GM18858 (cell line): ENCODE measurements at regions not wholly inside any gene's neighbourhood (a gene's known extent, or its start where the extent isn't known, plus 50 kb on each side); places are given as distances from the start of the nearest gene placed in this dataset.
"Not testable (repeated sequence)": the region's sequence is repeated elsewhere in the genome, so short reads cannot be mapped to it uniquely, and the experiment has no call there.

Experiments
- ATAC-seq: cut with Tn5 transposase; IDR thresholded peaks from one replicate; pipeline ENCODE4 v1.9.1; 2021; ENCODE audit not compliant: unreplicated experiment

DNA sequence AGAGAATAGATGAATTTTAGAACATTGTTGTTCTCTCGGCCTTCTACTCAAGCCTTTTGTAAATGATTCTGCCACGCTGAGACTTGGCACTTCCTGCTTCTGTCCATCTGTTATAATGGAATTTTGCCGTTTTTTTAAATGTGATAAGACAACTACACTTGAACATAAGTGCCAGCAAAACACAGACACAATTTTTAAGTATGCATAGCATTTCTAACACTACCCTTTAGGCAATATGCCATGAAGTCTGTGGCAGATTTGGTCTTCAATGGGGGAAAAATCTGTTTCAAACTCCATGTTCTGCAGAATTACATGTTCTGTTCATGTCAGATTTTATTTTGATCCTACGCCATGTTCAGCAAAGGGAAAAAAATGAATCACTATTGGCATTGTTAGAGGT, 1170.7 kb upstream of the SLC39A10 start:
- no peak for ATAC-seq

DNA sequence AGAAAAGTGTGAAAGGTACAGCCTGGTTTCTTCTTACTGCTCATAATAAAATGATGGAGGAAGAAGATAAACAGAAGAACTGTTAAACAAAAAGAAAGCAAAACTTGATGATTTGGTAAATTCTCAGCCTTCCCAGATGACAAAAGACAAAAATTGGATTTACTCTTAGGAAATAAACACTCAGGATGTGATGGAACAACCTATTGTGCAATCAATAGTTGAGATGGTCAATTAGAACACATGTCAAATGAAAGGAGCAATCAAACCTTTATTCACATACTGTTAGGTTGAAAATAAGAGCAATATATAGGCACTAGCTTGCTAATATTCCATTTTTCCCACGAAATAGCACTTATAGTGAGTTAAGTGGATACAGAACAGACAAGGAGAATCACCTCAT, 1174.0 kb upstream of the SLC39A10 start:
- ATAC-seq = no peak

DNA sequence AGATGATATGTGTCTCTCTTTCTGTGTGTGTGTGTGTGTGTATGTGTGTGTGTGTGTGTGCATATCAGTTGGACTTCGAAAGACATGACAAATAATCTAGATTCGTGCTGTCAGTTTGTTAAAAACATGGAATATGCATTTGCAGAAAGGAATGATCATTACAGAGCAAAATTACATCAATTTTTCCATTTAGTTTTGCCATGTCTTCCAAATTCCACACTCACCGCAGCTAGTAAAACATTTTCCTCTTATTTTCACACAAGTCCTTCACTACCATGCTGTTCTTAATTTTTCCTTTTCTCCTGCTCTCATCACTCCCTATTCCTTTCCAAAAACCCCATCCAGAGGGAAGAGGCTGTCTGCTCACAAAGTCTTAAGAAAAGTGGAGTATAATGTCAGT, 1191.4 kb upstream of the SLC39A10 start:
- ATAC-seq = no peak

DNA sequence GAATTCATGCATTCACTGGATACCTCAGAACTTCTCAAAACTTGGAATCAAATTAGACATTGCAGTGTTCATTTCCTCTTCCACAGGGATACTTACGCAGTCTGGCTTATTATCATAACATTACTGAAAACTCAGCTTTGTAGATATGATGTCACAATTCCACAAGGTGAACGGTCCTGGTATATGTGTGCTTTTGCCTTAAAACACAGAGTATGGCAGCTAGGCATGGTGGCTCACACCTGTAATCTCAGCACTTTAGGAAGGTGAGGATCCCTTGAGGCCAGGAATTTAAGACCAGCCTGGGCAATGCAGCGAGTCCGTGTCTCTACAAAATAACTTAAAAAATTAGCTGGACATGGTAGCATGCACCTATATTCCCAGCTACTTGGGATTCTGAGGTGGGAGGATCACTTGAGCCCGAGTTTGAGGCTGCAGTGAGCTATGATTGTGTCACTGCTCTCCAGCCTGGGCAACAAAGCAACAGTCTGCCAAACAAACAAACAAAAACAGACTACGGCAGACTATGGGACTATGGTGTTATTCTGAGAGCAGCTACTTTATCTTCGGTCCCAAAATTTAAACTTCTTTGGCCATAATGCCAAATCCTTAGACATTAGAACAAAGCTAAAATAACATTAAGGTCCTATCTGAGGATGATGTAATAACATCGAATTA, 1191.9 kb upstream of the SLC39A10 start:
- ATAC-seq = no peak

DNA sequence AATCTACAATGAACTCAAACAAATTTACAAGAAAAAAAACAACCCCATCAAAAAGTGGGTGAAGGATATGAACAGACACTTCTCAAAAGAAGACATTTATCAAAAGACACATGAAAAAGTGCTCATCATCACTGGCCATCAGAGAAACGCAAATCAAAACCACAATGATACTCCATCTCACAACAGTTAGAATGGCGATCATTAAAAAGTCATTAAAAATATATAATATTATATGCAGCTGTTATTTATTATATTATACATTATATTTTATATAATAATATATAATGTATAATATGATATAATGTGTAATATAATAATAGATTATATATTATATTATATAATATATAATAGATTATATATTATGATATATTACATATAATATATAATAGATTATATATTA, 1194.1 kb upstream of the SLC39A10 start:
- not testable (repeated sequence) for ATAC-seq

DNA sequence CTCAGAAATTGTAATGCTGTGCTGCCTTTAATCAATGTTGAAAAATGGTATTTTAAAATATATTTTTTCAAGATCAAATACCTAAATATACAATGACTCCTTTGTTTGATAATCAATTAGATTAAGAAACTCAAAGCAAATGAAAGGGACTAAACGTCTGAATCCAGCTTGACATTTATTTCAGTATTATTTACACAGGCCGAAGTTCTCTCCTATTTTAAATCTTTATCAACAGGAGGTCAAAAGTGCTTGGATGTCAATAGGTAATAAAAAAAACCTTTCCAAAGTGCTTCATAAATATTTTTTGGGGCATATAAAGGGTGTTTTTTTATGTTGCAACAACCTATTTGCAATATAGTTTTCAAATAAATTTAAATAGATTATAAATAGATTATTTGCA, 1201.7 kb upstream of the SLC39A10 start:
- no peak for ATAC-seq

DNA sequence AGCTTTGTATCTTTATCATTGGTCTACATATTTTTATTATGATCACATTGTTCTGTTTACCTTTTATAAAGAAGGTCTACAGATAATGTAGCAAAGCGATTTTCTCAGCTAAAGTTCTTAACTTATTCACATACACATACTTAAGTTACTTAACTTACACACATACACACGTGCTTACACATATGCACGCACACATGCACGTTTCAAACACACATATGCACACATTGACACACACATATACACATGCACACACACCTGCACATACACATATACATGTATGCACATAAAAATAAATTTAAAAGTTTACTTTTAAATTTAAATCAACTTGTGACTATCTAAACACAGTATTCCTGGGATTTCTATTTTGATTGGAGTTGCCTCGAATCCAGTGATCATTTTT, 1204.5 kb upstream of the SLC39A10 start:
- ATAC-seq = no peak

DNA sequence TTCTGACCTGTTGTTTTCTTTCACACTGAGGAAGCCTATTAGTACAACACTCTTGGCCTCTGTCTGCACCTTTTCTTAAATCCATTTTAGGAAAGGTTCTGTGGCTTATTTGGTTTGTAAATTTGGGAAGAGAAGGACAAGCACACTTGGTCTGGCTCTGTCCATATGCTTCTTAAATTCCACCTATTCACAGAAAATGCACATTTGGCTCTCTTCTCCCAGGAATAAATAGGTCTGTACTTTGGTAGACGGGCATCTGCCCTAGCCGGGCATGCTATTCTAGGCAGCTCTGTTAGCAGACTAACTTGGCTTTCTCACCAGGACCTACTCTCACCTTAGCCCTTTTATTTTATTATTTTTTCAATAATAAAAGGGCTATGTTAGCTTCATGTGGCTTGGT, 1211.8 kb upstream of the SLC39A10 start:
- ATAC-seq = no peak

DNA sequence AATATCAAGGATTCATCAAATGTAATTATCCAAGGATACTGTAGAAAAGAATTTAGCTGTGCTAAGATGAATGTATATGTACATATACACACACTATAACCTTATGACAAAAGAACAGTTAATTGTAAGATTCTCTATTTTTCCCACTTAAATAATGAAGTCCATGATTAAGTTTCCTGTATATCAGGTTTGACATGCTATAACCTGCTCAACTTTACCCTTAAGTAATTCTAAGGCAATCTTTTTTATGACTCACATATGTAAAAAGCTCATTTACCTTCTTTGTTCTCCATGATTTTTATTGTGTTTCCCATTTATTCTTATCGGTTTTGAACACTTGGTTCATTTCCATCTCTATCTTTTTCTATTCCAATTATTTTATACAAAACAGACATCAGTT, 1213.1 kb upstream of the SLC39A10 start:
- ATAC-seq = no peak

DNA sequence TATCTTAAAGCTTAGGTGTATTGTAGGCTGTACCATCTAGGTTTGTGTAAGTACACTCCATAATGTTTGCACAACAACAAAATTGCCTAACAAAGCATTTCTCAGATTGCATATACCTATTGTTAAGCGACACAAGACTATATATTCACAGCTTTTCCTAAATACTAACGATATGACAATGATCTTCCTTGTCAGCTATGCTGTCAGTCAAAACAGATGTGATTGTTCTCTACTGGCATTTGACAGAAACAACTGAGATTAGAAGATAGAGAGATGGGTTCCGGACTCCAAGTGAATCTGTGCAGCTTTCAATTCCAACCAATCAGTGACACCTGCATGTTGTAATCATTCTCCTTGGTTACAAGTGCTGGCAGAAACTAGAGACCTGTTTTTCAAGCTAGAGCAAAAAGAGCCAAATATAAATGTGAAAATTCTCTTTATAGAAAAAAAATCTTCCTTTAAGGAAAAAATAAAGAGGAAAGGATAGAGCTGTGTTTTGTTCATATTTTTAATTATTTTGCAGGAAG, 1232.3 kb upstream of the SLC39A10 start:
- no peak for ATAC-seq

DNA sequence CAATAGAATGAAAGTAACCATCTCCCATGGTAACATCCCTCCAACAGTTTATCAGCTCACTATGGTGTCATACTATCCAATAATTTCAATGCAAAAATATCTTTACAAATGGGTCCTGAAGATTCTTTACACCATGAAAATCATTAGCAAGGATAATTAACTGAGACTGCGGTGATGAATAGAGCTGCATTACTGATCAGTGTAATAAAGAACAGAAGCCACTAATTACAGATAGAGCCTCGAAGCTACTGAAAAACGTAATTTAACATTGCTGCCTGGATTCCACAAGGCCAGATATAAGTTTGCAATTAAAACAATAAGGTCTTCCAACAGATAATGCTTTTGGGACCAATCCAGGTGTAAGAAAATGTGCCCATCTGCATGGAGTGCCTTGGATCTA, 1245.8 kb upstream of the SLC39A10 start:
- ATAC-seq = no peak

DNA sequence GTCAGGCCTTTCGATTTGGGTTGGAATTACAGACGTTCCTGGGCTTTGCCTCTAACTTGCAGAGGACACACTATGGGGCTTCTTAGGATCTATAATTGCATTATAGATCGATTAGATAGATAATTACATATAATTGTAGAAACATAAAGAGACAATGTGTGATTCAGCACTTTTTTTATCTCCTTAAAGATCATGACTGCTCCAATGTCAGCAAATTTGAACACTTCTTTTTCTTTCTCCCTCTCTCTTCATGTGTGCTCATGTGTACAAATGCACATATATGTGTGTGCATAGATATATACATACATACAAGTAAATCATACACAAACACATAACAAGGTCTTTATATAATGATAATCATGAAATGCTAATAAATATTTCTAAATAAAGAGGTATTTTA, 1261.2 kb upstream of the SLC39A10 start:
- ATAC-seq = no peak

DNA sequence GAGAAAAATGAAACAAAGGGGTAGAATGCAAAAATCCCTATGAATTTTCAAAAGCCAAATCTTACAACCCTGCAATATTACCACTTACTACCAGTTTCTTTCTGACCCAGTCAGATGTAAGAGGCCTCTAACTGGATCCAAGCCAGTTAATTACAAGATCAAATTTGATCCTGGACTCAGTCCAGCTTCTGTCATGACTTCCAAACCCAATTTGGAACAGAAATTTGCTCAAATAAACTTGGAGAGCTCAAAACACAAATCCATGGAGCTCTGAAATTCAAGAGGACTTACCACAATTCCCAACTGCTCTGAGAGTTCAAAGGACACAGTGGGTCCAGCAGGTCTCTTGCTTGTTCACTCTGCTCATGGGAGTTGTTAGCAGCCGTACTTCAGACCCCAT, 1271.7 kb upstream of the SLC39A10 start:
- ATAC-seq = no peak

DNA sequence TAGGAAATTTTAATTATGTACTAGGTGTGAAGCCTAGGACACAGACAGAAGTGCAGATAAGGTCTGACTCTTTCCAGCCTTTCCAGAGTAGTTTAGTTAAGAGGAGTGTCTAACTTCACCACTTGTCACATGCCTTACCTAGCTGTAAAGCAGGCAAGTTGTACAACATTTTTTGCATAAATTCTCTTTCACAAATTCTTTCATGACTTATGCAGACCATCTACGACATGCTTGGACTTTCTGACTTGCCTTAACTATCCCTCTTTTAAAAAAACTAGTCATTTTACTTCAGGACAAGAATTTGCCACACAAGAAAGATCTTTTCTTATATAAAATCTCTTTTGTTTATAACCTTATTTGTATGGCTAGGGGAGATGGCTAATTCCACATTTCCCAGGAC, 1273.6 kb upstream of the SLC39A10 start:
- no peak for ATAC-seq

DNA sequence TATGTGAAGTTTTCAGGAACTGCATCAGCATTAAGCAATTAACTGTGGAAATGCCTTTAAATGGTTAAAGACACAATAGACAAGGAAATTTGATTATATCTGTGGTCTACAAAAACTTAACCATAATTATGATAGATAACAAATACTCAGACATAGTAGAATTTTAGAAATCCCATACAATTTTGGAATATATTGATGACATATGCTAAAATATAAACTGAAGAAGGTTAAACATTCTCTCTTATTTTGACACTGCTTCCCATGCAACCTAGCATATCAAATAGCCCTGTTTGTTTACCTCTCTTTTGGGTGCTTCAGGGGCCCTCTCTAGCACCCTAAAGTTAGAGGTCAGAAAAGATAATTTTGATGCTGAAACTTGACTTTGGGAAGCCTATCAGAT, 1274.8 kb upstream of the SLC39A10 start:
- ATAC-seq = no peak

DNA sequence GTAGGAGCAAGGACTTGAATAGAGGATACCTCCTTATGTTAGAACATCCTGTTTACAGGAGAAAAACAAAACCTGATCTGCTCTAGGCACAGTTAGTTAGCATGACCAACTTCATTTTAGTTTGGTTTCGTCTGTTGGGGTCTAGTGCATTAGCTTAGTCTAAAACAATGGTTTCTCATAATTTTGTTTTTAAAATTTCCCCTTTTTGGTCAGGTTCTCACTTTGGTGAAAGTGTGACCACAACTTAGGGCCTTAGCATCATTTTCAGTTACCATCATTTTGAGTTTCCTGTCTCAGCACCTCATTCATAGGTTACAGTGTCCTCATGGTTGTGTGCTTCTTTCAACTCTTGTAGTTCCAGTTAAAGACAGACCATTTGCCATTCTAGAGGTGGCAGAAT, 1277.0 kb upstream of the SLC39A10 start:
- peak; percentile 87 for ATAC-seq

DNA sequence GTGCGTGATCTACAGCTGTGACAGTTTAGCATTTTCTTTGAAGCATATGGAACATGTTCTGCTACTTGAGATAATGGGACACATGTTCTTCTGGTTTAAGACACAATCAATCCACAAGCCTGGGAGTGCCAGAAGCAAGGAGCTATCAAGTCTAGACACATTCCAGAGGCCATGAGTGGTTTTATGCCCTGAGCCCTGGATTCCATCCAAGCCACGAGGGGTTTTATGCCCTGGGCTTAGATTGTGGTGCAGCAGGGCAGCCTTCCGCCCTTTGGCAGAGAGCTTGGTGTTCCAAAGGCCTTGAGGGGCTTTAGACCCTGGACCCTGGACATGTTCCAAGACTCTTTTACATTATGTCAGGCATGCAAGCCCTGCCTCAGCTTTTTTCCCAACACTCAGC, 1289.6 kb upstream of the SLC39A10 start:
- not testable (repeated sequence) for ATAC-seq

DNA sequence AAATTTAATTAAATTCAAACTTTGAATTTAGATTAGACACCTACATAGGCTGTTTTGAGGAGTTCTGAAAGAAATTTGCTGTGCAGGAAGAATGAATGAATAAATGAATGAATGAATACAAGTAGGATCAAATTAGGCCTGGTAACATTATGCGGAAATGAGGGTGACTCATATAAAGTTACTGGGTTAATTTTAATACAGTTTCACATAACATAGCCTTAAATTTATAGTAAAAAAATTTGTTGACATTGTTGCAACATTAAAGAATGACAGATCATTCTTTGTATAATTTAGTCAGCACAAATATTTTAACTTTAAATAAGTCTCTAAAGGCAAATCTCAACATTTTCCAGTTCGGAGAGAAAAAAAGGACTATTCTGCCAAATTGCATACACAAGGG, 1293.1 kb upstream of the SLC39A10 start:
- ATAC-seq = no peak

DNA sequence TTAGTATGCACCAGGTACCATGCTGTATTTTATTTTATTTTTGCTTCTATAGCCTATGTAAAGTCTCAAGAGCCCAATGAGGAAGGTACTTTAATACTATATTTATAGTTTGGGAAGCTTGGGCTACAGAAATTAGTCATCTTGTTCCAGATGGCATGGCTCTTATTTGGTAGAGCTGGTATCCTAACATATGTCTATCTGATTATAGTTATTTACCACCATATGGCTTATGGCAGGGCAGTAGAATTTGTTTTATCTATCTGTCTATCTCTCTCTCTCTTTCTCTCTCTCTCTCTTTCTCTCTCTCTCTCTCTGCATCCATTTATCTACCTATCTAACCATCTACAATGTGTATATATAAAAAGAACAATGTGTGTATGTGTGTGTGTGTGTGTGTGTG, 1293.7 kb upstream of the SLC39A10 start:
- no peak for ATAC-seq

DNA sequence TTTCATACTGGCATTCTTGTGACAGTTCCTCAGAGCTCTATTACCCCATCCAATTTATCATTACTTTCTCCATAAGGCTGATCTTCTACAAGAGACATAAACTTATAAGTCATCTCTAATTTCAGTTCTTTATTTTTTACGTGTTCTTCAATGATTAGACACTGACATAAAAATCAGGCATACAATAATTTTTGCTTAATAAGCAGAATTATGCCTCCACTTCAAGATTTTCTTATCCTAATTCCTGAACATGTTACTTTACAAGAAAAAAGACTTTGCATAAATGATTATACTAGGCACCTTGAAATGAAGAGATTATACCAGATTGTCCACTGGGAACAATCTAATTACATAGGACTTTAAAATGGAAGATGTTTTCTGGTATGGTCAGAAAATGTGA, 1304.5 kb upstream of the SLC39A10 start:
- ATAC-seq = no peak

DNA sequence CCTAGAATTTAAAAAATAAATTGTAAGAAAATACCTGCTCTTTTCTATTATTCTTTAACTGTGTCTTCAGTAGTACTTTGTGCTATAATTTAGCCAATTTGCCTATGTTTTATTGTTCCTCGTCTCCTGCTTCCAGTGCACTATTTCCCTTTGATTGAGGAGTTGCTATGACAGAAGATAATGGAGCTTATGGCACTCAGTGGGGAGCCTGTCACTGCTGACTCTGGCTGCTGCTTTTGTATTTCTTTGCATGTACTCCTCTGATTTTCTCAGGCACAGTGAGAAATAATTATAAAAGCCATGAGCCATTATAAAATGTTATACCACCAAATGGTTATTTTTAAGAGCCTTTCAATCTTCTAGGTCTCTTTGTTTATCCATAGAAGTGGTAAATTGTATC, 1310.8 kb upstream of the SLC39A10 start:
- no peak for ATAC-seq

DNA sequence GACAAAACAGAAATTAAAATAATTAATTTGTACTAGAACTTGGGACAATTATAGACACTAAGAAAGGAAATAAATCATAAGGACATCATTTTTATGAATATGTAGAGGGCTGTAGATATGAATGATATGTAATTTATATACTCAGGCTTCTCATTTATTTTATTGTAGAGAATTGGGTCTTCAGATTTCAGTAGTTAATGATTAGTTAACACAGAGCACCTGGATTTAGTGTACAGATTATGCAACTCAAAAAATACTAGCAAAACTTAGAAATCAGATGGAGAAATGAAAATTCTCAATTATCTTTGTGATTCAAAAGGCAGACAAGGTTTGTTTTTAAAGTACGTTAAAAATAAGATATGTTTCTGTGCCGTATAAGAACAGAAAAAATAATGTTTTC, 1311.7 kb upstream of the SLC39A10 start:
- no peak for ATAC-seq

DNA sequence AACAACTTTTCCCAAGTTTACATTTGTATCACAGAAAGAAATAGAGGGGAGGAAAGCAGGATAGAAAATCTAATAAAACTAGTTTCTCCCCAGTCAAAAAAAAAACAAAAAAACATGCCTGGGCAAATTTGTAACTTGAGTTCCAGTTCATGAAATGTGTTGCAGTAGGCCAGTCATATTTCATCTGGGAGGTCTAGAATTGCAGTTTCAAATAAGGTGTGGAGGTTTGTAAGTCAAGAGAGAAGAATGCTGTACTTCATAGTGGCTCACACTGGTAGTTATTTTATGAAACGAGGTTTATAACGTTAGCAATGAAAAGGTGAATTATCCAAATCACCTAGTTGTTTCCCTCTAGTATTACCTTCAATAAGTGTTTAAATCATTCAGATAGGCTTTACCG, 1313.9 kb upstream of the SLC39A10 start:
- no peak for ATAC-seq
